ENCODE measurements at regions not wholly inside any gene's neighbourhood (a gene's known extent, or its start where the extent isn't known, plus 50 kb on each side); places are given as distances from the start of the nearest gene placed in this dataset.

DNA sequence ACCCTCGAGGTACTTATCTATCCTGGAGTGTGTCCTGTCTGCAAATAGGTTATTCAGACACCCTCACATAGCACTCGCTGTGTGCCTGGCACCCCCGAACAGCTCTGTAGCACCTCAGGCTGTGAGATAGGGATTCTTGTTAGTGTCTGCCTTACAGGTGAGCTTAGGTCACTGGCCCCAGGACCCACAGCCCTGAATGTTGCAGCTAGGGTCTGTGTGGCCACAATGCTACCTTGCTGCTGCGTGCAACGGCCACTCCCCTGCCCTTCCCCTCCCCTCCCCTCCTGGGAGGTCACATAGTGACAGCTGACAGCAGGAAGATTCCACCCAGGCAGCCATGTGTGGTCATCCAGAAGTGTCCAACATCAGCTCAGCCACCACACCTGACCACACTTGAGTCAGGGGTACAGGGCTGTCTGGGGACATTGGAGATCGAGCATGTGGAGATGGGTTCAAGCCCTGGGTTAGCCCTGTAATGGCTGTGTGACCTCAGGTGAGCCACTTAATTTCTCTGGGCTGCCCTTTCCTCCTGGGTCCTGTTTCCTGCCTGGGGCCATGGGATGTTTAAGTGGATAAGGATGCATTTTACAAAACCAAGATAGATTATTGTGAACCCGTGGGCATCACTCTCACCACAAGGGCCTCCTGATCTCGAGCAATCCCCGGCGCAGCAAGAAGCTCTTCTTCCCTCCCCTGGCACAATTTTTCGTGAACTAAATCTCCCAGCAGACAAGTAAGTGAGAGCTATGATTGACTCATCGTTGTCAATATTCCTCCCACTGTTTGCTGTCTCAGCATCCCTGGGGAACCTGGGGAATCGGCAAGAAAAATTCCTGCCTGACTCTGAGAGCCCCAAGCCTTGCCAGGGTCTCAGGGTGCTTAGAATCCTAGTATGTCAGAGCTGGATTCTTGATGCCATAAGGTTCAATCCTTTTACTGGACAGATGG is 208.7 kb downstream of the PTPRU start:
- TF ChIP-seq, protein P1, sequence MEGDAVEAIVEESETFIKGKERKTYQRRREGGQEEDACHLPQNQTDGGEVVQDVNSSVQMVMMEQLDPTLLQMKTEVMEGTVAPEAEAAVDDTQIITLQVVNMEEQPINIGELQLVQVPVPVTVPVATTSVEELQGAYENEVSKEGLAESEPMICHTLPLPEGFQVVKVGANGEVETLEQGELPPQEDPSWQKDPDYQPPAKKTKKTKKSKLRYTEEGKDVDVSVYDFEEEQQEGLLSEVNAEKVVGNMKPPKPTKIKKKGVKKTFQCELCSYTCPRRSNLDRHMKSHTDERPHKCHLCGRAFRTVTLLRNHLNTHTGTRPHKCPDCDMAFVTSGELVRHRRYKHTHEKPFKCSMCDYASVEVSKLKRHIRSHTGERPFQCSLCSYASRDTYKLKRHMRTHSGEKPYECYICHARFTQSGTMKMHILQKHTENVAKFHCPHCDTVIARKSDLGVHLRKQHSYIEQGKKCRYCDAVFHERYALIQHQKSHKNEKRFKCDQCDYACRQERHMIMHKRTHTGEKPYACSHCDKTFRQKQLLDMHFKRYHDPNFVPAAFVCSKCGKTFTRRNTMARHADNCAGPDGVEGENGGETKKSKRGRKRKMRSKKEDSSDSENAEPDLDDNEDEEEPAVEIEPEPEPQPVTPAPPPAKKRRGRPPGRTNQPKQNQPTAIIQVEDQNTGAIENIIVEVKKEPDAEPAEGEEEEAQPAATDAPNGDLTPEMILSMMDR (IDR thresholded peaks at IDR 0.05; ENCODE audit: insufficient read depth, low read depth, low read length): no peak
- TF ChIP-seq EZH2 (IDR thresholded peaks at IDR 0.05; ENCODE audit: insufficient read depth, low read length): no peak
- Histone ChIP-seq H4K20me1 (ENCODE audit: insufficient read depth, low read length) (no peaks in the 10 kb centered on the region), H2AFZ (ENCODE audit: low read depth, low read length) (no peak overlapping the region), H3K9ac (ENCODE audit: low read length) (no peak overlapping the region), H3K27me3 (ENCODE audit: insufficient read depth, low read length) (no peaks in the 10 kb centered on the region), H3K4me2 (ENCODE audit: low read length) (no peak overlapping the region), H3K4me3 (ENCODE audit: insufficient read depth, low read depth, low read length) (no peak overlapping the region), H3K9me3 (ENCODE audit: insufficient read depth, low read depth, low read length) (no peaks in the 10 kb centered on the region), H3K79me2 (ENCODE audit: insufficient read depth, low read length) (no peaks in the 10 kb centered on the region), H3K27ac (ENCODE audit: low read depth, low read length) (no peak overlapping the region), H3K4me1 (ENCODE audit: insufficient read depth, low read length) (no peaks in the 10 kb centered on the region), H3K36me3 (ENCODE audit: insufficient read depth, low read length) (no peaks in the 10 kb centered on the region)
- no peak overlapping the region for H3K27ac Mint-ChIP-seq (ENCODE audit: unreplicated experiment)
- H3K4me3 Mint-ChIP-seq (ENCODE audit: unreplicated experiment): no peak overlapping the region
- no peaks in the 10 kb centered on the region for H3K36me3 Mint-ChIP-seq (ENCODE audit: low read depth, unreplicated experiment)
- DNase-seq (ENCODE audit: low read depth) (no peak), FAIRE-seq (no peak)
- H3K27me3 Mint-ChIP-seq (ENCODE audit: low read depth, unreplicated experiment): peaks cover 48% of the 10 kb centered on the region
- peaks cover 4% of the 10 kb centered on the region for H3K4me1 Mint-ChIP-seq (ENCODE audit: low read depth, unreplicated experiment)
- no peaks in the 10 kb centered on the region for H3K9me3 Mint-ChIP-seq (ENCODE audit: unreplicated experiment)

DNA sequence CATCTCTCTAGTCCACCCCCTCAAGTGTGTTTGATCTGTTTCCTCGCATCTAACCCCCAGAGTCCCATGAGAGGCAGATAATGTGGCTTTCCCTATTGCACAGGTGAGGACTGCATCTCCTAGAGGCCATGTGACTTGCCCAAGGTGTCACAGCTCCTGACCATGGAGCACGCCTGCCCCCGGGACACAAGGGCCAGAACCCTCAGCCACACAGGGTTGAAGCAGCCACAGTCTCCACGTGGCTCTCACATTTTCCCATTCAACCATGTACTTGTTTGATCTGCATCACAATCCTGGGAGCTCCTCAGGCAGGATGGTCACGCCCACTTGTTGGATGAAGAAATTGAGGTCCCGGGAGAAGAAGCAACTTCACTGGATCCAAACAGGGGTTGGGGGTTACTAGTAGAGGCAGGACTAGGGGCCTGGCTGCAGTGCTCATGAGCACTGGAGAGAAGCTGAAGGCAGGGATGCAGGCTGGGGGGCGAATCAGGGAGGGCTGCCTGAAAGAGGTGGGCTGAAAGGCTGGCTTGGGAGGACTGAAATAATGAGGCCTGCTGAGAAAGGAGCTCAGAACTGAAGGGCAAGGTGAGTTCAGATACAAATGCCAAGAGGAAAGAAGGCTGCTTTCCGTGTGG is 207.9 kb downstream of the PTPRU start:
- Mint-ChIP-seq H3K27ac (ENCODE audit: unreplicated experiment) (no peak overlapping the region), H3K9me3 (ENCODE audit: unreplicated experiment) (no peaks in the 10 kb centered on the region), H3K4me1 (ENCODE audit: low read depth, unreplicated experiment) (peaks cover 4% of the 10 kb centered on the region), H3K27me3 (ENCODE audit: low read depth, unreplicated experiment) (peaks cover 45% of the 10 kb centered on the region), H3K36me3 (ENCODE audit: low read depth, unreplicated experiment) (no peaks in the 10 kb centered on the region), H3K4me3 (ENCODE audit: unreplicated experiment) (no peak overlapping the region)
- TF ChIP-seq, protein P1 (IDR thresholded peaks at IDR 0.05; ENCODE audit: insufficient read depth, low read depth, low read length): no peak
- TF ChIP-seq EZH2 (IDR thresholded peaks at IDR 0.05; ENCODE audit: insufficient read depth, low read length): no peak
- DNase-seq (ENCODE audit: low read depth): no peak
- Histone ChIP-seq H3K4me3 (ENCODE audit: insufficient read depth, low read depth, low read length) (no peak overlapping the region), H3K4me1 (ENCODE audit: insufficient read depth, low read length) (no peaks in the 10 kb centered on the region), H3K27ac (ENCODE audit: low read depth, low read length) (no peak overlapping the region), H2AFZ (ENCODE audit: low read depth, low read length) (no peak overlapping the region), H3K4me2 (ENCODE audit: low read length) (no peak overlapping the region), H3K27me3 (ENCODE audit: insufficient read depth, low read length) (no peaks in the 10 kb centered on the region), H3K9ac (ENCODE audit: low read length) (no peak overlapping the region), H3K9me3 (ENCODE audit: insufficient read depth, low read depth, low read length) (no peaks in the 10 kb centered on the region), H3K79me2 (ENCODE audit: insufficient read depth, low read length) (no peaks in the 10 kb centered on the region), H3K36me3 (ENCODE audit: insufficient read depth, low read length) (no peaks in the 10 kb centered on the region), H4K20me1 (ENCODE audit: insufficient read depth, low read length) (no peaks in the 10 kb centered on the region)
- FAIRE-seq: no peak
